Fibroblast of lung (primary cell): ENCODE measurements at regions not wholly inside any gene's neighbourhood (a gene's known extent, or its start where the extent isn't known, plus 50 kb on each side); places are given as distances from the start of the nearest gene placed in this dataset.

Experiments used
- EZH2 ChIP-seq: IDR thresholded peaks from 2 replicates; pipeline ENCODE4 v1.5.1; 2012; ENCODE audit warnings: low read length, control low read depth, mild to moderate bottlenecking; ENCODE audit errors: missing control alignments
- TF ChIP-seq, protein P1 (sequence below), 2 donors: IDR thresholded peaks in 1 of 2; conservative IDR thresholded peaks in 1 of 2; 1 replicate in 1 of 2; 2 replicates in 1 of 2; pipeline ENCODE4 v1.5.1; 2011 to 2012; ENCODE audit warnings: low read length in 2 of 2, control low read depth in 1 of 2, inconsistent platforms in 1 of 2, low read depth in 1 of 2, mild to moderate bottlenecking in 1 of 2

DNA sequence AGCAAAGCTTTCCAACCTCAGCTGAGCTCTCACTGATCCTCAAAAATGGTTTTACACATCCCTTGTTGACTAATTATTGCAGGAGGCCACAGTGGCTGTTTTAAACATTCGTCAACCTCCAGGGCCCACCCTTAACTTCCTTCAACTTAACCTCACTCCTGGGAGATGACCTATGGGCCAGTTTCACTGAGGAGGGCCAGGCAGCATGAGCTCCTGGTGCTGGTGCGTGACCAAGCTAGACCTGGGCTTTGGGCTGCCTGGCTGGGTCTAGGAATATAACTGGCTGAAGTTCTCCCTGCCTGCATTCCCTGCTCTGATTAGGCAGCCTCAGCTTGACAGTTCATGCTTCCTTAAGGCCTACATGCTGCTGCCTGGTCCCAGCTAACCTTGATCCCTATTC, 273.7 kb upstream of the ATP11B start:
- no peak for TF ChIP-seq EZH2
- TF ChIP-seq, protein P1, sequence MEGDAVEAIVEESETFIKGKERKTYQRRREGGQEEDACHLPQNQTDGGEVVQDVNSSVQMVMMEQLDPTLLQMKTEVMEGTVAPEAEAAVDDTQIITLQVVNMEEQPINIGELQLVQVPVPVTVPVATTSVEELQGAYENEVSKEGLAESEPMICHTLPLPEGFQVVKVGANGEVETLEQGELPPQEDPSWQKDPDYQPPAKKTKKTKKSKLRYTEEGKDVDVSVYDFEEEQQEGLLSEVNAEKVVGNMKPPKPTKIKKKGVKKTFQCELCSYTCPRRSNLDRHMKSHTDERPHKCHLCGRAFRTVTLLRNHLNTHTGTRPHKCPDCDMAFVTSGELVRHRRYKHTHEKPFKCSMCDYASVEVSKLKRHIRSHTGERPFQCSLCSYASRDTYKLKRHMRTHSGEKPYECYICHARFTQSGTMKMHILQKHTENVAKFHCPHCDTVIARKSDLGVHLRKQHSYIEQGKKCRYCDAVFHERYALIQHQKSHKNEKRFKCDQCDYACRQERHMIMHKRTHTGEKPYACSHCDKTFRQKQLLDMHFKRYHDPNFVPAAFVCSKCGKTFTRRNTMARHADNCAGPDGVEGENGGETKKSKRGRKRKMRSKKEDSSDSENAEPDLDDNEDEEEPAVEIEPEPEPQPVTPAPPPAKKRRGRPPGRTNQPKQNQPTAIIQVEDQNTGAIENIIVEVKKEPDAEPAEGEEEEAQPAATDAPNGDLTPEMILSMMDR (conservative IDR thresholded peaks at IDR 0.05 in 1 of 2, IDR thresholded peaks at IDR 0.05 in 1 of 2; ENCODE audit: low read depth in 1 of 2, low read length in 2 of 2) = no peak
